ENCODE measurements at regions not wholly inside any gene's neighbourhood (a gene's known extent, or its start where the extent isn't known, plus 50 kb on each side); places are given as distances from the start of the nearest gene placed in this dataset.

- POLR2A ChIA-PET: no interaction called here
- no peak for ATAC-seq (ENCODE audit: low read depth)
- Mint-ChIP-seq H3K4me1 (no peaks in the 10 kb centered on the region), H3K9me3 (ENCODE audit: insufficient read depth) (no peaks in the 10 kb centered on the region), H3K27ac (no peak overlapping the region), H3K27me3 (no peaks in the 10 kb centered on the region), H3K4me3 (no peak overlapping the region)
- CTCF ChIA-PET: no interaction called here
- no peaks in the 10 kb centered on the region for H4K20me1 ChIP-seq (ENCODE audit: control insufficient read depth, insufficient read depth, low read length, poor library complexity, severe bottlenecking)
- no peaks in the 10 kb centered on the region for H3K4me1 ChIP-seq (ENCODE audit: control insufficient read depth in 2 of 2, insufficient read depth in 2 of 2, low read length in 2 of 2)
- no peak overlapping the region for H3K27ac ChIP-seq (ENCODE audit: low read length in 2 of 2)
- no peaks in the 10 kb centered on the region for H3K36me3 ChIP-seq (replicated peaks in 1 of 2; ENCODE audit: control extremely low read depth in 1 of 2, control insufficient read depth in 1 of 2, extremely low read depth in 1 of 2, insufficient read depth in 2 of 2, low read length in 1 of 2)
- TF ChIP-seq CTCF (IDR thresholded peaks at IDR 0.05) (no peak), EZH2 (IDR thresholded peaks at IDR 0.05; ENCODE audit: borderline replicate concordance, insufficient read depth, low read depth, low read length, poor library complexity, severe bottlenecking) (no peak)
- H3K9me3 ChIP-seq (ENCODE audit: control extremely low read depth in 1 of 3, control insufficient read depth in 2 of 3, insufficient read depth in 1 of 3, low read length in 2 of 3): no peaks in the 10 kb centered on the region
- intact Hi-C loops (cut with micrococcal nuclease): no loop called here
- no peak overlapping the region for H3K4me3 ChIP-seq (ENCODE audit: control extremely low read depth in 1 of 5, extremely low read depth in 1 of 5, insufficient read depth in 1 of 5, low read depth in 2 of 5, low read length in 4 of 5)
- no peak overlapping the region for H3K9ac ChIP-seq (ENCODE audit: low read length)
- DNase-seq: no peak
- WGBS (ENCODE audit: insufficient coverage): 83% methylated on average over 1 of the region's 1 CpG
- H3K4me2 ChIP-seq (replicated peaks; ENCODE audit: low read depth, low read length, poor library complexity, severe bottlenecking): no peak overlapping the region
- H2AFZ ChIP-seq (ENCODE audit: insufficient read depth, low read depth, low read length, poor library complexity, severe bottlenecking): no peak overlapping the region
- no peaks in the 10 kb centered on the region for H3K27me3 ChIP-seq (replicated peaks in 1 of 4; ENCODE audit: control extremely low read depth in 1 of 4, control insufficient read depth in 3 of 4, insufficient read depth in 4 of 4, low read length in 3 of 4)
- no peaks in the 10 kb centered on the region for H3K79me2 ChIP-seq (ENCODE audit: control insufficient read depth, insufficient read depth, low read length)
Measured at GRCh38 chr7:81621893-81622292, 148.0 kb downstream of the HGF start.

- ChIA-PET CTCF (no interaction called here), POLR2A (no interaction called here)
- H3K4me1 Mint-ChIP-seq: no peaks in the 10 kb centered on the region
- no peaks in the 10 kb centered on the region for H3K9me3 Mint-ChIP-seq (ENCODE audit: insufficient read depth)
- Histone ChIP-seq H3K9ac (ENCODE audit: low read length) (no peak overlapping the region), H3K27ac (ENCODE audit: low read length in 2 of 2) (no peak overlapping the region), H3K27me3 (replicated peaks in 1 of 4; ENCODE audit: control extremely low read depth in 1 of 4, control insufficient read depth in 3 of 4, insufficient read depth in 4 of 4, low read length in 3 of 4) (no peaks in the 10 kb centered on the region), H3K9me3 (ENCODE audit: control extremely low read depth in 1 of 3, control insufficient read depth in 2 of 3, insufficient read depth in 1 of 3, low read length in 2 of 3) (no peaks in the 10 kb centered on the region), H2AFZ (ENCODE audit: insufficient read depth, low read depth, low read length, poor library complexity, severe bottlenecking) (no peak overlapping the region), H3K4me2 (replicated peaks; ENCODE audit: low read depth, low read length, poor library complexity, severe bottlenecking) (no peak overlapping the region), H3K4me3 (ENCODE audit: control extremely low read depth in 1 of 5, extremely low read depth in 1 of 5, insufficient read depth in 1 of 5, low read depth in 2 of 5, low read length in 4 of 5) (no peak overlapping the region), H3K4me1 (ENCODE audit: control insufficient read depth in 2 of 2, insufficient read depth in 2 of 2, low read length in 2 of 2) (no peaks in the 10 kb centered on the region), H3K79me2 (ENCODE audit: control insufficient read depth, insufficient read depth, low read length) (no peaks in the 10 kb centered on the region), H4K20me1 (ENCODE audit: control insufficient read depth, insufficient read depth, low read length, poor library complexity, severe bottlenecking) (no peaks in the 10 kb centered on the region), H3K36me3 (replicated peaks in 1 of 2; ENCODE audit: control extremely low read depth in 1 of 2, control insufficient read depth in 1 of 2, extremely low read depth in 1 of 2, insufficient read depth in 2 of 2, low read length in 1 of 2) (no peaks in the 10 kb centered on the region)
- no peaks in the 10 kb centered on the region for H3K27me3 Mint-ChIP-seq
- ATAC-seq (ENCODE audit: low read depth) (no peak), DNase-seq (no peak)
- intact Hi-C loops (cut with micrococcal nuclease): no loop called here
- TF ChIP-seq EZH2 (IDR thresholded peaks at IDR 0.05; ENCODE audit: borderline replicate concordance, insufficient read depth, low read depth, low read length, poor library complexity, severe bottlenecking) (no peak), CTCF (IDR thresholded peaks at IDR 0.05) (no peak)
- WGBS (ENCODE audit: insufficient coverage): no CpG with 5 or more reads among the region's 4 CpGs
- no peak overlapping the region for H3K27ac Mint-ChIP-seq
- H3K4me3 Mint-ChIP-seq: no peak overlapping the region
Measured at GRCh38 chr7:81618396-81619014, 151.3 kb downstream of the HGF start.

All from B cell (primary cell).